ENCODE measurements at regions not wholly inside any gene's neighbourhood (a gene's known extent, or its start where the extent isn't known, plus 50 kb on each side); places are given as distances from the start of the nearest gene placed in this dataset.

- Histone ChIP-seq H3K36me3 (ENCODE audit: low read depth) (no peaks in the 10 kb centered on the region; the same call in 1 of the 2 replicates), H3K4me2 (no peak overlapping the region), H4K20me1 (ENCODE audit: insufficient read depth) (no peaks in the 10 kb centered on the region), H3K27me3 (ENCODE audit: insufficient read depth, low read depth) (no peaks in the 10 kb centered on the region), H3K4me1 (replicated peaks; ENCODE audit: insufficient read depth) (peaks cover 29% of the 10 kb centered on the region), H3K9me3 (ENCODE audit: insufficient read depth, low read depth) (peaks cover 37% of the 10 kb centered on the region), H3K4me3 (no peak overlapping the region), H3K27ac (no peak overlapping the region), H3F3A (ENCODE audit: insufficient read depth, low read depth) (peaks cover 24% of the 10 kb centered on the region), H2AFZ (no peak overlapping the region), H3K79me2 (ENCODE audit: low read depth) (no peaks in the 10 kb centered on the region), H3K9me2 (ENCODE audit: insufficient read depth) (no peaks in the 10 kb centered on the region)
- TF ChIP-seq EZH2 (IDR thresholded peaks at IDR 0.05; ENCODE audit: low read depth) = no peak
- TF ChIP-seq CTCF (conservative IDR thresholded peaks at IDR 0.05) = no peak
- no TSS peak for BruUV-seq (replicated peaks)
- no peak for DNase-seq
- POLR2A ChIA-PET (ENCODE audit: unreplicated experiment) = no interaction called here
- CTCF ChIA-PET = no interaction called here
- intact Hi-C loops (cut with micrococcal nuclease; ENCODE audit: unreplicated experiment) = loop anchor here (10.0 kb wide), 1 partner anchor 226 kb away; no protein-coding TSS in a partner anchor
These were observed 159.5 kb upstream of the DYRK2 start for GRCh38 chr12:67489007-67489406.

- no TSS peak for BruUV-seq (replicated peaks)
- H3K4me1 ChIP-seq (replicated peaks; ENCODE audit: insufficient read depth) = no peaks in the 10 kb centered on the region
These were observed 152.0 kb upstream of the DYRK2 start for GRCh38 chr12:67496581-67496980.

GRCh38 chr12:67498991-67499390, 149.6 kb upstream of the DYRK2 start:
- no TSS peak for BruUV-seq (replicated peaks)
- Histone ChIP-seq H3K4me1 (replicated peaks; ENCODE audit: insufficient read depth) (no peaks in the 10 kb centered on the region), H3K79me2 (ENCODE audit: low read depth) (no peaks in the 10 kb centered on the region), H3K36me3 (ENCODE audit: low read depth) (no peaks in the 10 kb centered on the region), H3K27ac (no peak overlapping the region), H4K20me1 (ENCODE audit: insufficient read depth) (no peaks in the 10 kb centered on the region), H2AFZ (0 out of 2 replicates have a peak overlapping the region, but pooled peaks have one; percentile 52), H3K4me3 (no peak overlapping the region), H3K9me2 (ENCODE audit: insufficient read depth) (no peaks in the 10 kb centered on the region), H3F3A (ENCODE audit: insufficient read depth, low read depth) (no peaks in the 10 kb centered on the region), H3K9me3 (ENCODE audit: insufficient read depth, low read depth) (peaks cover 3% of the 10 kb centered on the region), H3K27me3 (ENCODE audit: insufficient read depth, low read depth) (no peaks in the 10 kb centered on the region), H3K4me2 (no peak overlapping the region)
- TF ChIP-seq CTCF (conservative IDR thresholded peaks at IDR 0.05) (no peak), EZH2 (IDR thresholded peaks at IDR 0.05; ENCODE audit: low read depth) (no peak)
- POLR2A ChIA-PET (ENCODE audit: unreplicated experiment) = no interaction called here
- intact Hi-C loops (cut with micrococcal nuclease; ENCODE audit: unreplicated experiment) = no loop called here
- CTCF ChIA-PET = no interaction called here
- DNase-seq = no peak

More at GRCh38 chr12:67496581-67496980, 152.0 kb upstream of the DYRK2 start:
- no peaks in the 10 kb centered on the region for H3F3A ChIP-seq (ENCODE audit: insufficient read depth, low read depth)
- H3K4me2 ChIP-seq = no peak overlapping the region
- H3K27ac ChIP-seq = no peak overlapping the region
- ChIA-PET CTCF (no interaction called here), POLR2A (ENCODE audit: unreplicated experiment) (no interaction called here)
- intact Hi-C loops (cut with micrococcal nuclease; ENCODE audit: unreplicated experiment) = no loop called here
- H3K4me3 ChIP-seq = no peak overlapping the region
- DNase-seq = no peak
- TF ChIP-seq CTCF (conservative IDR thresholded peaks at IDR 0.05) (no peak), EZH2 (IDR thresholded peaks at IDR 0.05; ENCODE audit: low read depth) (no peak)
- H3K36me3 ChIP-seq (ENCODE audit: low read depth) = no peaks in the 10 kb centered on the region
- H3K79me2 ChIP-seq (ENCODE audit: low read depth) = no peaks in the 10 kb centered on the region
- H3K9me3 ChIP-seq (ENCODE audit: insufficient read depth, low read depth) = peaks cover 7% of the 10 kb centered on the region
- no peaks in the 10 kb centered on the region for H4K20me1 ChIP-seq (ENCODE audit: insufficient read depth)
- H2AFZ ChIP-seq = no peak overlapping the region
- H3K9me2 ChIP-seq (ENCODE audit: insufficient read depth) = no peaks in the 10 kb centered on the region
- no peaks in the 10 kb centered on the region for H3K27me3 ChIP-seq (ENCODE audit: insufficient read depth, low read depth)
